GM12878 (cell line): ENCODE measurements at regions not wholly inside any gene's neighbourhood (a gene's known extent, or its start where the extent isn't known, plus 50 kb on each side); places are given as distances from the start of the nearest gene placed in this dataset.

Source experiments
- ATAC-seq: fragments of 200-7000 bp; cut with Tn5 transposase; 3 replicates; pipeline ENCODE4 v1.9.1; 2020; ENCODE audit warnings: mild to moderate bottlenecking, moderate library complexity
- BruUV-seq: library from RNA; stranded (reverse); fragments of 400-500 nt; replicated peaks from 2 replicates; lab custom pipeline; 2021; lab: Mats Ljungman, UMichigan
- CTCF ChIA-PET: fragments of 300-600 bp; sonication (Branson Sonifier 250); formaldehyde crosslinking; extraction: SDS; loops from one replicate; lab custom pipeline; 2021; ENCODE audit warnings: inconsistent platforms; lab: Yijun Ruan, JAX
- POLR2A ChIA-PET: fragments of 350-600 bp; formaldehyde crosslinking; extraction: SDS; loops from one replicate; lab custom pipeline; 2021; ENCODE audit warnings: inconsistent platforms; lab: Charles Lee
- RAD21 ChIA-PET: fragments of 300-600 bp; sonication (Branson Sonifier 250); formaldehyde crosslinking; loops from one replicate; lab custom pipeline; 2023; ENCODE audit warnings: antibody characterized with exemption; ENCODE audit not compliant: unreplicated experiment; lab: Charles Lee
- SMC1A ChIA-PET: fragments of 300-600 bp; sonication (Branson Sonifier 250); formaldehyde crosslinking; loops from one replicate; lab custom pipeline; 2023; ENCODE audit not compliant: unreplicated experiment, uncharacterized antibody; lab: Charles Lee
- DNase-seq: peaks from one replicate; pipeline ENCODE4 v3.0.0-alpha.2; 2011; ENCODE audit warnings: low read depth, low spot score
- FAIRE-seq: peaks from 3 replicates; lab custom pipeline; 2011; peaks lifted over from hg19 to GRCh38; lab: Jason Lieb, UNC
- H2AFZ ChIP-seq: 2 replicates; pipeline ENCODE4 v1.6.0; 2011; ENCODE audit warnings: low read depth, low read length, control low read depth; ENCODE audit not compliant: control insufficient read depth
- H3K27ac ChIP-seq: 2 replicates; pipeline ENCODE4 v1.5.1; 2011; ENCODE audit warnings: control low read depth; ENCODE audit not compliant: control insufficient read depth, insufficient read depth
- H3K27me3 ChIP-seq, 2 experiments: replicated peaks in 1 of 2; 2 replicates each; pipeline versions ENCODE4 v1.6.0 to v1.6.1; 2011; ENCODE audit warnings: low read length in 1 of 2; ENCODE audit not compliant: control insufficient read depth in 2 of 2, insufficient read depth in 2 of 2
- H3K36me3 ChIP-seq, 2 experiments: 2 replicates each; pipeline ENCODE4 v1.5.1; 2011; ENCODE audit warnings: low read length in 1 of 2; ENCODE audit not compliant: control insufficient read depth in 2 of 2, insufficient read depth in 2 of 2
- H3K4me1 ChIP-seq: 2 replicates; pipeline ENCODE4 v1.6.1; 2011; ENCODE audit warnings: mild to moderate bottlenecking, low read length, moderate library complexity, mixed read lengths; ENCODE audit not compliant: control insufficient read depth, insufficient read depth
- H3K4me2 ChIP-seq: 2 replicates; pipeline ENCODE4 v1.6.0; 2011; ENCODE audit warnings: control low read depth; ENCODE audit not compliant: control insufficient read depth, insufficient read depth
- H3K4me3 ChIP-seq: fragments of 200-600 bp; sonication (generic); 2 replicates; pipeline ENCODE4 v1.5.1; 2016
- H3K79me2 ChIP-seq: 2 replicates; pipeline ENCODE4 v1.6.0; 2011; ENCODE audit warnings: low read length; ENCODE audit not compliant: control insufficient read depth, insufficient read depth
- H3K9ac ChIP-seq: 2 replicates; pipeline ENCODE4 v1.8.0; 2011; ENCODE audit warnings: low read length, control low read depth, mixed read lengths; ENCODE audit not compliant: control insufficient read depth, insufficient read depth
- H3K9me3 ChIP-seq: replicated peaks from 3 replicates; pipeline ENCODE4 v1.5.1; 2011; ENCODE audit warnings: mild to moderate bottlenecking, low read length; ENCODE audit not compliant: control insufficient read depth, insufficient read depth
- H4K20me1 ChIP-seq: 2 replicates; pipeline ENCODE4 v1.6.0; 2011; ENCODE audit not compliant: control insufficient read depth, insufficient read depth
- ATF3 ChIP-seq: IDR thresholded peaks from 2 replicates; pipeline ENCODE4 v1.6.1; 2011; ENCODE audit warnings: low read depth, mild to moderate bottlenecking, low read length, moderate library complexity, borderline replicate concordance; ENCODE audit errors: extremely low read depth
- JUNB ChIP-seq: IDR thresholded peaks from 2 replicates; pipeline ENCODE4 v1.6.1; 2016; ENCODE audit warnings: antibody characterized with exemption, mild to moderate bottlenecking
- NFYB ChIP-seq: IDR thresholded peaks from 2 replicates; pipeline ENCODE4 v1.6.1; 2011; ENCODE audit warnings: low read depth, mild to moderate bottlenecking, low read length, improper control_type of control experiment, moderate library complexity; ENCODE audit not compliant: insufficient read depth
- STAT3 ChIP-seq: IDR thresholded peaks from 2 replicates; pipeline ENCODE4 v1.6.1; 2011; ENCODE audit warnings: low read depth, low read length, improper control_type of control experiment
- SUPT20H ChIP-seq: IDR thresholded peaks from 2 replicates; pipeline ENCODE4 v1.6.1; 2011; ENCODE audit warnings: low read depth, mild to moderate bottlenecking, low read length, moderate library complexity, borderline replicate concordance; ENCODE audit not compliant: control insufficient read depth
- SUZ12 ChIP-seq: fragments of 200-600 bp; sonication (generic); IDR thresholded peaks from one replicate; pipeline ENCODE4 v1.6.1; 2018; ENCODE audit warnings: antibody characterized with exemption, mild to moderate bottlenecking; ENCODE audit not compliant: unreplicated experiment
- WGBS: methylation state at CpG from one replicate; pipeline ENCODE4 v1.1.6; 2016; ENCODE audit warnings: low lambda C conversion rate; ENCODE audit not compliant: insufficient replicate concordance, insufficient coverage; ENCODE audit errors: missing lambda C conversion rate; 5-methylcytosine and 5-hydroxymethylcytosine counted together
- in situ Hi-C: fragments of 300-500 bp; cut with MboI; formaldehyde crosslinking; loops from 9 replicates; pipeline ENCODE4 v1.14.3; 2018; ENCODE audit warnings: mixed read lengths
- intact Hi-C: fragments of 100-400 bp; cut with micrococcal nuclease; formaldehyde crosslinking; loops from one replicate; pipeline ENCODE4 v1.14.2; 2022; ENCODE audit not compliant: unreplicated experiment
- TF ChIP-seq, protein P1 (sequence below): fragments of 450-650 bp; IDR thresholded peaks from 2 replicates; pipeline ENCODE4 v1.6.1; 2016; ENCODE audit warnings: mild to moderate bottlenecking
- TF ChIP-seq, protein P2 (sequence below): IDR thresholded peaks from 2 replicates; pipeline ENCODE4 v1.6.1; 2012; ENCODE audit warnings: low read depth, low read length, improper control_type of control experiment
- TF ChIP-seq, protein P3 (sequence below): fragments of 450-650 bp; IDR thresholded peaks from 2 replicates; pipeline ENCODE4 v1.6.1; 2017; ENCODE audit warnings: low read depth, mild to moderate bottlenecking, moderate library complexity

DNA sequence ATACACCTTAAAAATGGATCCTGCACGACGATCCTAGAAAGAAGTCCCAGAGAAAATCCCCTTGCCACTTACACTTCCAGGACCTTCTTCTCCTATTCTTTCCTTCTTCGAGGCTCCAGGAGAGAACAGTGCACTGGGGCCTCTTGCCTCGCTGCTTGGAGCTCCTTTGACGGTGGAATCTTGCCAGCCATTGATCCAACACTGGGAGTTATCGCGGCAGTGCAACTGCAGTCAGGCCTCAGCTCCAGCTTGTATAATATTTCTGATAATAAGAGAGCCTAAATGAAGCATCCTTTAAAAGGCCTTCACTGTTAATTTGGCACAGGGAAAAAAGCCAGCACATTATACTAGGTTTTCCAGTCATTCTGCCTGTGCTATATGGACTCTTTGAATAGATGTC is 216.9 kb upstream of the PARD3B start:
- CTCF ChIA-PET = interaction anchor here (1.0 kb wide), 1 partner anchor 363 kb away, joined by 3 read pairs; no protein-coding TSS in a partner anchor
- intact Hi-C loops = loop anchor here (5.0 kb wide), 3 partner anchors 1349 to 1599 kb away; no protein-coding TSS in a partner anchor

More for the DNA sequence above, 216.9 kb upstream of the PARD3B start:
- POLR2A ChIA-PET = no interaction called here
- BruUV-seq = no TSS peak
- Histone ChIP-seq H3K27ac (no peak overlapping the region), H3K4me2 (no peak overlapping the region), H3K27me3 (no peaks in the 10 kb centered on the region), H4K20me1 (no peaks in the 10 kb centered on the region), H3K9ac (no peak overlapping the region), H3K79me2 (no peaks in the 10 kb centered on the region), H2AFZ (no peak overlapping the region), H3K4me3 (no peak overlapping the region), H3K36me3 (no peaks in the 10 kb centered on the region), H3K9me3 (no peaks in the 10 kb centered on the region)
- in situ Hi-C loops = loop anchor here (5.0 kb wide), 1 partner anchor 1349 kb away; no protein-coding TSS in a partner anchor
- FAIRE-seq = no peak
- ATAC-seq = no peak
- SMC1A ChIA-PET = interaction anchor here (1.0 kb wide), 1 partner anchor 364 kb away, joined by 3 read pairs; no protein-coding TSS in a partner anchor
- WGBS = 43% methylated on average over 6 of the region's 7 CpGs
- TF ChIP-seq, protein P1, sequence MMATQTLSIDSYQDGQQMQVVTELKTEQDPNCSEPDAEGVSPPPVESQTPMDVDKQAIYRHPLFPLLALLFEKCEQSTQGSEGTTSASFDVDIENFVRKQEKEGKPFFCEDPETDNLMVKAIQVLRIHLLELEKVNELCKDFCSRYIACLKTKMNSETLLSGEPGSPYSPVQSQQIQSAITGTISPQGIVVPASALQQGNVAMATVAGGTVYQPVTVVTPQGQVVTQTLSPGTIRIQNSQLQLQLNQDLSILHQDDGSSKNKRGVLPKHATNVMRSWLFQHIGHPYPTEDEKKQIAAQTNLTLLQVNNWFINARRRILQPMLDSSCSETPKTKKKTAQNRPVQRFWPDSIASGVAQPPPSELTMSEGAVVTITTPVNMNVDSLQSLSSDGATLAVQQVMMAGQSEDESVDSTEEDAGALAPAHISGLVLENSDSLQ = no peak
- TF ChIP-seq, protein P2, sequence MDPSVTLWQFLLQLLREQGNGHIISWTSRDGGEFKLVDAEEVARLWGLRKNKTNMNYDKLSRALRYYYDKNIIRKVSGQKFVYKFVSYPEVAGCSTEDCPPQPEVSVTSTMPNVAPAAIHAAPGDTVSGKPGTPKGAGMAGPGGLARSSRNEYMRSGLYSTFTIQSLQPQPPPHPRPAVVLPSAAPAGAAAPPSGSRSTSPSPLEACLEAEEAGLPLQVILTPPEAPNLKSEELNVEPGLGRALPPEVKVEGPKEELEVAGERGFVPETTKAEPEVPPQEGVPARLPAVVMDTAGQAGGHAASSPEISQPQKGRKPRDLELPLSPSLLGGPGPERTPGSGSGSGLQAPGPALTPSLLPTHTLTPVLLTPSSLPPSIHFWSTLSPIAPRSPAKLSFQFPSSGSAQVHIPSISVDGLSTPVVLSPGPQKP = no peak
- no peak for TF ChIP-seq NFYB
- TF ChIP-seq STAT3 = no peak
- no peak for TF ChIP-seq SUPT20H
- TF ChIP-seq SUZ12 = no peak
- TF ChIP-seq, protein P3, sequence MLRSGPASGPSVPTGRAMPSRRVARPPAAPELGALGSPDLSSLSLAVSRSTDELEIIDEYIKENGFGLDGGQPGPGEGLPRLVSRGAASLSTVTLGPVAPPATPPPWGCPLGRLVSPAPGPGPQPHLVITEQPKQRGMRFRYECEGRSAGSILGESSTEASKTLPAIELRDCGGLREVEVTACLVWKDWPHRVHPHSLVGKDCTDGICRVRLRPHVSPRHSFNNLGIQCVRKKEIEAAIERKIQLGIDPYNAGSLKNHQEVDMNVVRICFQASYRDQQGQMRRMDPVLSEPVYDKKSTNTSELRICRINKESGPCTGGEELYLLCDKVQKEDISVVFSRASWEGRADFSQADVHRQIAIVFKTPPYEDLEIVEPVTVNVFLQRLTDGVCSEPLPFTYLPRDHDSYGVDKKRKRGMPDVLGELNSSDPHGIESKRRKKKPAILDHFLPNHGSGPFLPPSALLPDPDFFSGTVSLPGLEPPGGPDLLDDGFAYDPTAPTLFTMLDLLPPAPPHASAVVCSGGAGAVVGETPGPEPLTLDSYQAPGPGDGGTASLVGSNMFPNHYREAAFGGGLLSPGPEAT = no peak
- no peak for TF ChIP-seq ATF3
- no peak for TF ChIP-seq JUNB
- TF ChIP-seq, all 136 proteins: peak for 0
- DNase-seq = no peak
- H3K4me1 ChIP-seq = no peaks in the 10 kb centered on the region
- RAD21 ChIA-PET = no interaction called here
